GM18858 (cell line): ENCODE measurements at regions not wholly inside any gene's neighbourhood (a gene's known extent, or its start where the extent isn't known, plus 50 kb on each side); places are given as distances from the start of the nearest gene placed in this dataset.
"Not testable (repeated sequence)": the region's sequence is repeated elsewhere in the genome, so short reads cannot be mapped to it uniquely, and the experiment has no call there.

ENCODE experiments used
- ATAC-seq: cut with Tn5 transposase; IDR thresholded peaks from one replicate; pipeline ENCODE4 v1.9.1; 2021; ENCODE audit not compliant: unreplicated experiment

- ATAC-seq, result no peak
These were observed 335.7 kb upstream of the PPP2R3A start for GRCh38 chr3:135629701-135630408.

DNA sequence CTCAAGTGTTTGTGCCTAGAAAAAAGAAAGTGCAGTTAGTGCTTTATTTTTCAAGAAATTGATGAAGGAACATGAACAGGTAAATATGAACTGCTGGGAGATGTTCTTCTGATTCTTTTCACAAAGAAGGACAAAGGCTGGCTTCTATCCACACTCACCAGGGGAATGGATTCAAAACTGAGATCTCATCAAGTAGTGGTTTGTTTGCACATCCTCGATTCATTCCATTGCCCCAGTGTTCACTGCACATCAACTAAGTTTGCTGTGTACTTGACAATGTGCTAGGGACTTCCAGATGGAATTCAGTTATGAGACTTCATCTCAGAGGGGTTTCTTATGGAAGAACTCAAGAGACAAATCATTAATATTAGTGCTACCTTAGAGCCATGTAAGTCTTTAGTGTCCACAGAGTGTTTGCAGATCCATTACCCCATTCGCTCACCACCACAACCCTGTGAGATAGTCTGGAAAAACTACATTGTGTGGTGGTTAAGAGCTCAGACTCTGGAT lies 332.9 kb upstream of the PPP2R3A start:
- ATAC-seq, result no peak

DNA sequence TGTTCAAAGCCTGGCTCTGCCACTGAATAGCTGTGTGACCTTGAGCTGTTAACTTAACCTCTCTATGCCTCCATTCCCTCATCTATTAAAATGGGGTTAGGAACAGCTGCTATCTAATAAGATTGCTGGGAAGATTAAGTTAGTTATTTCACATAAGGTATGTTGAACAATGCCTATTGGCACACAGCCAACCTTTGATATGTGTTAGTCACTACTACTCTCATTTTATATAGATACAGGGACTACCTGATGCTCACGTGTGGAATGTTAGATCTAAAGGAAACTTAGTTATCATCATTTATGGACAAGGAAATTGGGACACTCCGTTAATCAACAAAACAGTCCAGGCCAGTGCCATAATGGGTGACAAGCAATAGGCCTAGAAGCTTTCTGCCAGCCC lies 332.4 kb upstream of the PPP2R3A start:
- no peak for ATAC-seq

DNA sequence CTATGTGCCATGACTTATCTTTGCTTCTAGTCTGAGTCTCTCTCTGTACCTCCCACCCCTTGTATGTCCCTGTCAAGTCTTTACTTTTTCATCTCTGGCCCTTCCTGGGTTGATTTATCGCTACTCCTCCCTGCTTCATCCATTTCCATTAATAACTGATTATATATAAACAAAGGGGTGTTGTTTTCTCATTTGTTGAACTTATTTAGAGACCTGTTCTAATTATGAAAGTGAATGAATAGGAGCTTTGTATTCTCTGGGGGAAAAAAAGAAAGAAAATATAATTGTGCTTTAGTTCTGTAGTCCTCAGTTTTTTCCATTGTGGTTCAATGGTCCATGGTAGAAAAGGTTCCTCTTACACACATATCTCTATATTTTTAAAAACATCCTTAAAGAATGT lies 328.9 kb upstream of the PPP2R3A start:
- no peak for ATAC-seq

DNA sequence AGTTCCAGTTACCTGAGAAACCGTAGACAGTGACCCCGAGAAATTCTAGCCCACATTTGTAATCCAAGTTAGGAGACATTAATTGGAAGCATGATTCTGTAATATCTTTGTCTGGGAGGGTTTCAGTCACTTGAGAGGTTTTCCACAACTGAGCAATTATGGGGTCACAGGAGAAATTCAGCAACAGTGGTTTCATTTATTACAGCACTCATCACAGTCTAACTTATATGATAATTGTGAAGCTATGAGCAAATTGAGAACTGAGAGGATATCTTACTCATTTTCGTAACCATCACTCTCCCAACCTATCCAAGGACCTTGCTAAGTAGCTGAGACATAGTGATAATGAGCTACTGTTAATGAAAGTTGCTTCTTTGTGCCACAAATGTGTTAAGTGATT lies 328.5 kb upstream of the PPP2R3A start:
- ATAC-seq, result no peak

DNA sequence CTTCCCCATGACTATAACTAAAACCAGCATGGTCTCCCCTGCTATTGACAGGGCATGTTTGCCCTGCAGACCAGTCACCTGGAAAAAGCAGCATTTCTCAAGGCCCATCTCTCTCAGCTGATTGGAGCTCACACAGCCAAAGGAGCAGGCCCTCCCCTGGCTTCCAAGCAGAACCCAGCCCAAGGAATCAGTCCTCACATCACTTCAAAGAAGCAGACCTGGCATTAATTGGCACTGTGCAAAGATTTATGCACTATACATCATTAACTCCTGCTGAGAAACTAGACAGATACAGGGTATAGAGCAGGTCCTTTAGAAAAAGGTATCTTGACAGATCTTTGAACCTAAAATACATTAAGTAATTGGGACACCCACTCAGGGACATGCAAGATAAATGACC lies 323.8 kb upstream of the PPP2R3A start:
- no peak for ATAC-seq

DNA sequence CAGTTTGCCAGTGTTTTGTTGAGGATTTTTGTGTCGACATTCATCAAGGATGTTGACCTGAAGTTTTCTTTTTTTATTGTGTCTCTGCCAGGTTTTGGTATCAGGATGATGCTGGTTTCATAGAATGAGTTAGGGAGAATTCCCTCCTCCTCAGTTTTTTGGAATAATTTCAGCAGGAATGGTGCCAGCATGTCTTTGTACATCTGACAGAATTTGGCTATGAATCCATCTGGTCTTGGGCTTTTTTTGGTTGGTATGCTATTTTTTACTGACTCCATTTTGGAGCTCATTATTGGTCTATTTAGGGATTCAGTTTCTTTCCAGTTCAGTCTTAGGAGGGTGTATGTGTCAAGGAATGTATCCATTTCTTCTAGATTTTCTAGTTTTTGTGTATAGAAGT lies 320.0 kb upstream of the PPP2R3A start:
- ATAC-seq, result no peak

- ATAC-seq, result no peak
These were observed 318.7 kb upstream of the PPP2R3A start for GRCh38 chr3:135646873-135647272.

DNA sequence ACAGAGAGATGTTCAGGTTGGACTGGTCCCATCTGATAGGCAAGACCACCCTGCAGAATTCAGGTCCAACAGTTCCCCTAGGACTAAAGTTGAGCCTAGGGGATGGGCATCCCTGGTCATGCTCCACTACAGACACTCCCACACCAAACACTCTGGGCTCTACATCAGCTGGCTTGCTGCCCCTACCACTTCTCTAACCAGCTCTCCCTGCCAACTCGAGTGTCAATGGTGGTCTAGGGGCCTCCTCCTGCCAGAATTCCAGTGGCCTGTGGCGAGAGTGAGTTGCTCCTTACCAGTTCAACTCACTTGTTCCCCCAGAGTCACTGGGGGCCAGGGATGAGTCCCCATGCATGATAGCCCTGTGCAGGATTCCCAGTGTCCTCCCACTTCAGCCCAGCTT lies 316.2 kb upstream of the PPP2R3A start:
- ATAC-seq, result no peak

GRCh38 chr3:135650309-135650708 lies 315.2 kb upstream of the PPP2R3A start:
- no peak for ATAC-seq

- ATAC-seq, result no peak
These were observed 313.1 kb upstream of the PPP2R3A start for GRCh38 chr3:135652388-135652787.

- ATAC-seq, result no peak
These were observed 310.2 kb upstream of the PPP2R3A start for GRCh38 chr3:135655328-135655727.

- not testable (repeated sequence) for ATAC-seq
These were observed 307.1 kb upstream of the PPP2R3A start for GRCh38 chr3:135658451-135658850.

DNA sequence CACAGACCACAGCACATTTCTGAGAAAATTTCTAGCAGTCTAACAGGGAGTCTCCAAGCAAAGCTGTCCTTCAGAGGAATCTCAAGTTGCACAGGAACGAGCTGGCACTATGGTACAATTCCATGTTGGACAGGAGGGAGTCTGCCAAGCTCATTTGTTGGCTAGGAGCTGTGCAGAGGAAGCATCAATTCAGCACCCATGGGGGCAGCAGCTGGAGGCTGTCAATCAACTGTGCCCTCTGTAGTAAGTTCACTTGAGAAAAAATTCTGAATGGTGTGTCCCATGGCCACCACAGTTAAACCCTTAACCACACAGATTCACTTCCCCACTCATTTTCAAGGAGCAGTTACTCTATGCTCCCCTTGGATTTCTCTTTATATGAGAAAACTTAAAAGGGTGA lies 298.5 kb upstream of the PPP2R3A start:
- ATAC-seq, result no peak

DNA sequence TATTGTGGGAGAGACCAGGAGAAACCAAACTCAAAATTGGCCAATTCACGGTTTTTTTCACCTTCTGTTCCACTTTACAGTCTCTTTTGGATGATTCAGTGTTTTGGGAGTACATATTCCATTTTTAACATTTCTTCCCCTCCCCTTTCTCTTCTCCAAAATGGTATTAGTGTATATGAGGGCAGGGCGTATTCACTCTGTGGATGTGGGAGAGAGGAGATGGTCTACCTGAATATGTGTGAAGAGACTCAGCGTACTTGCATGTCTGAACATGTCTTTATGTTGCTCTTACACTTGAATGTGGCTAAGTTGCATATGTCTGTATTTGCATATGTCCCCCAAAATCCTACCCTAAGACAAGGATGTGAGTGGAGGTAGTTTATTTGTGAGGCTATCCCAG lies 291.0 kb upstream of the PPP2R3A start:
- ATAC-seq, result no peak

DNA sequence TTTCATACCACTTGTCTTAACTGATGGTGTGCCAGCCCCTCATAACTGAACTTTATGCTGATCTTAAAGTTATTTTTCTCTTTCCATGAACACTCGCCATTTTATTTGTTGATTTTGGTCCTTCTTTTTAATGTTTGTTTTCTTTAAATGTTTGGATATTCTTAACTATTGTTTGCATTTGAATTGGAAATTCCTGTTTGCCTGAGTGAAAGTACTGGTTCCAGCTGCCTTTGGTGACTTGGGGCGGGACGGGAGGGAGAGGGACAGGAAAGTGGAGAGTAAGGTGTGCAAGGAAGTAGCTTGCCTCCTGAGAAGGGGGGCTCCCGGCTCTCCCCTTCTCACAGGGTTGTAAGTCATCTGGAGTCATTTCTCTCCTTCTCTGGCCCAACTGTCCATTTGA lies 287.1 kb upstream of the PPP2R3A start:
- no peak for ATAC-seq

DNA sequence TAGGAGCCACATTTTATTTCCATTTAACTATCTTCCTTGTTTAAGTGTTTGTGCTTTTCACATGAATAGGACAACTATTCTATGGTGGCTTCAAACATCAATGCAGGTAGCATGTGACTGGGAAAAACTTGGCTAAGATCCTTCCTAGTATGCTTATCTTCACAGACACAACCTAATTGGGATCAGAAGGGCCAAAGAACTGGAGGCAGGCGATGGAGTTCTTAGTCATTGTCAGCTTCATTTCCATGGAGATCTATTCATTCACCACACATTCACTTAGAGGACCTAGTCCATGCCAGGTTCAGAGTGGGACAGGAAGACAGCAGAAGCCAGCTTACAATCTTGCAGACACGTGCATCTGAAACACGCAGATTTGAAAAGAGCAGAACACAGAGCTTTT lies 277.5 kb upstream of the PPP2R3A start:
- ATAC-seq, result no peak

- ATAC-seq, result no peak
These were observed 274.9 kb upstream of the PPP2R3A start for GRCh38 chr3:135690664-135691063.

DNA sequence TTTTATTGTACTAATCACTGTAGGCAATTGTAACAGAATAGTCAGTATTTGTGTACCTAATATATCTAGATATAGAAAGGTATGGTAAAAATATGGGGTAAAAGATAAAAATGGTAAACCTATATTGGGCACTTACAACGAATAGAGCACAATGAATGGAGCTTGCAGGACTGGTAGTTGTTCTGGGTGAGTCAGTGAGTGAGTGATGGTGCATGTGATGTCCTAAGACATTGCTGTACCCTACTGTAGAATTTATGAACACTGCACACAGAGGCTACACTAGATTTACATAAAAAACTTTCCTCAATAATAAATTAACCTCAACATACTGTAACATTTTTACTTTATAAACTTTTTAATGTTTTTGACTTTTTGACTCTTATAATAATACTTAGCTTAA lies 274.3 kb upstream of the PPP2R3A start:
- ATAC-seq, result no peak

DNA sequence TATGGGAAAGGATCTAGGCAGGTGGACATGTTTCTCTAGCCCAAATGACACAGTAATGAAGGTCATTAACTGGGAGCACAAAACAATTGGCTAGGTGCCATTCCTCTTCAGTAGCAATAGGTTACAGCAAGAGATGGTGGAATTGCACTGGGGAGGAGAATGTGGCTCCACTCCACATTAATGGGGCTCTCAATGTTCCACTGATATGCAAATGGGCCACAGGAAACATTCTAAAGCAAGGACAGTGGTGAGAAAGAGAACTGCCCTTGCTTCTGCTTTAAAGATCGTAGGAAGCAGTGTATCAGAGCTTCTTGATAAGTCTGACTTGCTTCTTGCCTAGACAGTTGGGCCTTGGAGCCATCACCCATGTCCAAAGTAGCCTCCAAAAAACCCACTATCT lies 271.4 kb upstream of the PPP2R3A start:
- ATAC-seq, result no peak

- no peak for ATAC-seq
These were observed 265.8 kb upstream of the PPP2R3A start for GRCh38 chr3:135699741-135700140.

GRCh38 chr3:135706758-135707375 lies 258.7 kb upstream of the PPP2R3A start:
- ATAC-seq, result no peak

GRCh38 chr3:135719449-135719848 lies 246.1 kb upstream of the PPP2R3A start:
- ATAC-seq, result no peak
